GM12878 (cell line): ENCODE measurements at regions not wholly inside any gene's neighbourhood (a gene's known extent, or its start where the extent isn't known, plus 50 kb on each side); places are given as distances from the start of the nearest gene placed in this dataset.

ENCODE experiments used
- ATAC-seq: fragments of 200-7000 bp; cut with Tn5 transposase; 3 replicates; pipeline ENCODE4 v1.9.1; 2020; ENCODE audit warnings: mild to moderate bottlenecking, moderate library complexity
- BruUV-seq: library from RNA; stranded (reverse); fragments of 400-500 nt; replicated peaks from 2 replicates; lab custom pipeline; 2021; lab: Mats Ljungman, UMichigan
- CTCF ChIA-PET: fragments of 300-600 bp; sonication (Branson Sonifier 250); formaldehyde crosslinking; extraction: SDS; loops from one replicate; lab custom pipeline; 2021; ENCODE audit warnings: inconsistent platforms; lab: Yijun Ruan, JAX
- POLR2A ChIA-PET: fragments of 350-600 bp; formaldehyde crosslinking; extraction: SDS; loops from one replicate; lab custom pipeline; 2021; ENCODE audit warnings: inconsistent platforms; lab: Charles Lee
- RAD21 ChIA-PET: fragments of 300-600 bp; sonication (Branson Sonifier 250); formaldehyde crosslinking; loops from one replicate; lab custom pipeline; 2023; ENCODE audit warnings: antibody characterized with exemption; ENCODE audit not compliant: unreplicated experiment; lab: Charles Lee
- SMC1A ChIA-PET: fragments of 300-600 bp; sonication (Branson Sonifier 250); formaldehyde crosslinking; loops from one replicate; lab custom pipeline; 2023; ENCODE audit not compliant: unreplicated experiment, uncharacterized antibody; lab: Charles Lee
- DNase-seq: peaks from one replicate; pipeline ENCODE4 v3.0.0-alpha.2; 2011; ENCODE audit warnings: low read depth, low spot score
- FAIRE-seq: peaks from 3 replicates; lab custom pipeline; 2011; peaks lifted over from hg19 to GRCh38; lab: Jason Lieb, UNC
- H2AFZ ChIP-seq: 2 replicates; pipeline ENCODE4 v1.6.0; 2011; ENCODE audit warnings: low read depth, low read length, control low read depth; ENCODE audit not compliant: control insufficient read depth
- H3K27ac ChIP-seq: 2 replicates; pipeline ENCODE4 v1.5.1; 2011; ENCODE audit warnings: control low read depth; ENCODE audit not compliant: control insufficient read depth, insufficient read depth
- H3K27me3 ChIP-seq, 2 experiments: replicated peaks in 1 of 2; 2 replicates each; pipeline versions ENCODE4 v1.6.0 to v1.6.1; 2011; ENCODE audit warnings: low read length in 1 of 2; ENCODE audit not compliant: control insufficient read depth in 2 of 2, insufficient read depth in 2 of 2
- H3K36me3 ChIP-seq, 2 experiments: 2 replicates each; pipeline ENCODE4 v1.5.1; 2011; ENCODE audit warnings: low read length in 1 of 2; ENCODE audit not compliant: control insufficient read depth in 2 of 2, insufficient read depth in 2 of 2
- H3K4me1 ChIP-seq: 2 replicates; pipeline ENCODE4 v1.6.1; 2011; ENCODE audit warnings: mild to moderate bottlenecking, low read length, moderate library complexity, mixed read lengths; ENCODE audit not compliant: control insufficient read depth, insufficient read depth
- H3K4me2 ChIP-seq: 2 replicates; pipeline ENCODE4 v1.6.0; 2011; ENCODE audit warnings: control low read depth; ENCODE audit not compliant: control insufficient read depth, insufficient read depth
- H3K4me3 ChIP-seq: fragments of 200-600 bp; sonication (generic); 2 replicates; pipeline ENCODE4 v1.5.1; 2016
- H3K79me2 ChIP-seq: 2 replicates; pipeline ENCODE4 v1.6.0; 2011; ENCODE audit warnings: low read length; ENCODE audit not compliant: control insufficient read depth, insufficient read depth
- H3K9ac ChIP-seq: 2 replicates; pipeline ENCODE4 v1.8.0; 2011; ENCODE audit warnings: low read length, control low read depth, mixed read lengths; ENCODE audit not compliant: control insufficient read depth, insufficient read depth
- H3K9me3 ChIP-seq: replicated peaks from 3 replicates; pipeline ENCODE4 v1.5.1; 2011; ENCODE audit warnings: mild to moderate bottlenecking, low read length; ENCODE audit not compliant: control insufficient read depth, insufficient read depth
- H4K20me1 ChIP-seq: 2 replicates; pipeline ENCODE4 v1.6.0; 2011; ENCODE audit not compliant: control insufficient read depth, insufficient read depth
- CBFB ChIP-seq: IDR thresholded peaks from 2 replicates; pipeline ENCODE4 v1.6.1; 2016; ENCODE audit warnings: antibody characterized with exemption, low read depth
- EZH2 ChIP-seq: IDR thresholded peaks from 2 replicates; pipeline ENCODE4 v1.6.1; 2012; ENCODE audit warnings: low read depth, mild to moderate bottlenecking, control low read depth, inconsistent platforms, low read length, borderline replicate concordance; ENCODE audit not compliant: control insufficient read depth
- NBN ChIP-seq: fragments of 450-650 bp; IDR thresholded peaks from 2 replicates; pipeline ENCODE4 v1.6.1; 2016
- NR2C2 ChIP-seq: IDR thresholded peaks from 2 replicates; pipeline ENCODE4 v1.6.1; 2011; ENCODE audit warnings: borderline replicate concordance, low read depth; ENCODE audit not compliant: control insufficient read depth, insufficient read length
- POU2F2 ChIP-seq: IDR thresholded peaks from 3 replicates; pipeline ENCODE4 v1.6.1; 2011; ENCODE audit warnings: low read depth, mild to moderate bottlenecking, low read length, borderline replicate concordance
- SPI1 ChIP-seq: IDR thresholded peaks from 2 replicates; pipeline ENCODE4 v1.6.1; 2011; ENCODE audit warnings: low read depth, mild to moderate bottlenecking, low read length, moderate library complexity, borderline replicate concordance; ENCODE audit not compliant: insufficient read depth
- YY1 ChIP-seq: IDR thresholded peaks from 2 replicates; pipeline ENCODE4 v1.6.1; 2011; ENCODE audit warnings: low read depth, mild to moderate bottlenecking, low read length
- ZNF24 ChIP-seq: fragments of 450-650 bp; IDR thresholded peaks from 2 replicates; pipeline ENCODE4 v1.6.1; 2017; ENCODE audit warnings: antibody characterized with exemption, mild to moderate bottlenecking
- WGBS: methylation state at CpG from one replicate; pipeline ENCODE4 v1.1.6; 2016; ENCODE audit warnings: low lambda C conversion rate; ENCODE audit not compliant: insufficient replicate concordance, insufficient coverage; ENCODE audit errors: missing lambda C conversion rate; 5-methylcytosine and 5-hydroxymethylcytosine counted together
- in situ Hi-C: fragments of 300-500 bp; cut with MboI; formaldehyde crosslinking; loops from 9 replicates; pipeline ENCODE4 v1.14.3; 2018; ENCODE audit warnings: mixed read lengths
- intact Hi-C: fragments of 100-400 bp; cut with micrococcal nuclease; formaldehyde crosslinking; loops from one replicate; pipeline ENCODE4 v1.14.2; 2022; ENCODE audit not compliant: unreplicated experiment
- TF ChIP-seq, protein P1 (sequence below): fragments of 450-650 bp; formaldehyde crosslinking; IDR thresholded peaks from 2 replicates; pipeline ENCODE4 v1.4.0; 2022; ENCODE audit warnings: mild to moderate bottlenecking, moderate library complexity
- TF ChIP-seq, protein P2 (sequence below): fragments of 450-650 bp; IDR thresholded peaks from 2 replicates; pipeline ENCODE4 v1.6.1; 2017; ENCODE audit warnings: antibody characterized with exemption, mild to moderate bottlenecking, moderate library complexity
- TF ChIP-seq, protein P3 (sequence below): fragments of 450-650 bp; IDR thresholded peaks from 2 replicates; pipeline ENCODE4 v1.6.1; 2017; ENCODE audit warnings: borderline replicate concordance

DNA sequence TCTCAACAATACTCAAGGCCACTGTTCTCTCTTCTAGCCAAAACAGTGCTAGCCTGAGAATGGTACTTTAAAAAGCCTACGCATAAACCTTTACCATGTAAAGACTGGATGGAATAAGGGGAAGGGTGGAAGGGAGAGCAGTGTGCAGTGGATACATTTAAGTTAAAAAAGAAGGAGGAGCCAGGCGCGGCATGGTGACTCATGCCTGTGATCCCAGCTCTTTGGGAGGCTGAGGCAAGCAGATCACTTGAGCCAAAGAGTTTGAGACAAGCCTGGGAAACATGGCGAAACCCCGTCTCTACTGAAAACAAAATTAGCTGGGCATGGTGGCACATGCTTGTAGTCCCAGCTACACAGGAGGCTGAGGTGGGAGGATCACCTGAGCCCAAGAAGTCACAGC is 127.7 kb upstream of the KIF2A start (continued):
- TF ChIP-seq, protein P1, sequence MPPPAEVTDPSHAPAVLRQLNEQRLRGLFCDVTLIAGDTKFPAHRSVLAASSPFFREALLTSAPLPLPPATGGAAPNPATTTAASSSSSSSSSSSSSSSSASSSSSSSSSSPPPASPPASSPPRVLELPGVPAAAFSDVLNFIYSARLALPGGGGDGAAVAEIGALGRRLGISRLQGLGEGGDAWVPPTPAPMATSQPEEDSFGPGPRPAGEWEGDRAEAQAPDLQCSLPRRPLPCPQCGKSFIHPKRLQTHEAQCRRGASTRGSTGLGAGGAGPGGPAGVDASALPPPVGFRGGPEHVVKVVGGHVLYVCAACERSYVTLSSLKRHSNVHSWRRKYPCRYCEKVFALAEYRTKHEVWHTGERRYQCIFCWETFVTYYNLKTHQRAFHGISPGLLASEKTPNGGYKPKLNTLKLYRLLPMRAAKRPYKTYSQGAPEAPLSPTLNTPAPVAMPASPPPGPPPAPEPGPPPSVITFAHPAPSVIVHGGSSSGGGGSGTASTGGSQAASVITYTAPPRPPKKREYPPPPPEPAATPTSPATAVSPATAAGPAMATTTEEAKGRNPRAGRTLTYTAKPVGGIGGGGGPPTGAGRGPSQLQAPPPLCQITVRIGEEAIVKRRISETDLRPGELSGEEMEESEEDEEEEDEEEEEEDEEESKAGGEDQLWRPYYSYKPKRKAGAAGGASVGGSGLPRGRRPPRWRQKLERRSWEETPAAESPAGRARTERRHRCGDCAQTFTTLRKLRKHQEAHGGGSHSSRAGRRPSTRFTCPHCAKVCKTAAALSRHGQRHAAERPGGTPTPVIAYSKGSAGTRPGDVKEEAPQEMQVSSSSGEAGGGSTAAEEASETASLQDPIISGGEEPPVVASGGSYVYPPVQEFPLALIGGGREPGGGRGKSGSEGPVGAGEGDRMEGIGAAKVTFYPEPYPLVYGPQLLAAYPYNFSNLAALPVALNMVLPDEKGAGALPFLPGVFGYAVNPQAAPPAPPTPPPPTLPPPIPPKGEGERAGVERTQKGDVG (CRISPR knock-in tag): no peak
- TF ChIP-seq, all 136 proteins: peak for 0

DNA sequence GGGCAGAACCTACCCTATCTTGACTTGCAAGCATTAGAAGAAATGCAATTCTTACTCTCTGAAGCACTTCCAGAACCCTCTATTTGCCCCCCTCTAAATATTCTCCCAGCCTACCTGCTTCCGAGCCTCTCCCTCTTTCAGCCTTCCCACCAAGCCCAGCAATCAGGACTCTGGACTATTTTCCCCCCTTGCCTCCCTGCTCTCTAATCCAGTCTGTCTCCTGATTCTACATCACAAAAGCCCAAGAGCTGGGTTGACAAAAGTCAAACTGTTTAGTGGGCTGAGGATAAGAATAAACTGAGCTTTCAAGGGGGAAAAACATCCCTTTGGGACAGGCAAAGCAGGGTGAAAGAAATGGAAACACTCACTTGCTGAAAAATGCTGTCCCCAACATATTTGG is 123.2 kb upstream of the KIF2A start:
- in situ Hi-C loops (no loop called here), intact Hi-C loops (no loop called here)
- ChIA-PET CTCF (no interaction called here), RAD21 (no interaction called here), SMC1A (no interaction called here), POLR2A (no interaction called here)
- Histone ChIP-seq H3K4me1 (no peaks in the 10 kb centered on the region), H3K4me3 (no peak overlapping the region), H2AFZ (no peak overlapping the region), H3K9me3 (no peaks in the 10 kb centered on the region), H3K36me3 (no peaks in the 10 kb centered on the region), H3K4me2 (no peak overlapping the region), H4K20me1 (no peaks in the 10 kb centered on the region), H3K27me3 (no peaks in the 10 kb centered on the region), H3K27ac (no peak overlapping the region), H3K79me2 (no peaks in the 10 kb centered on the region), H3K9ac (no peak overlapping the region)
- FAIRE-seq (no peak), ATAC-seq (no peak), DNase-seq (no peak)
- TF ChIP-seq POU2F2 (no peak), YY1 (no peak), CBFB (no peak), ZNF24 (no peak), NR2C2 (no peak), SPI1 (no peak), EZH2 (no peak), NBN (no peak)
- TF ChIP-seq, protein P2, sequence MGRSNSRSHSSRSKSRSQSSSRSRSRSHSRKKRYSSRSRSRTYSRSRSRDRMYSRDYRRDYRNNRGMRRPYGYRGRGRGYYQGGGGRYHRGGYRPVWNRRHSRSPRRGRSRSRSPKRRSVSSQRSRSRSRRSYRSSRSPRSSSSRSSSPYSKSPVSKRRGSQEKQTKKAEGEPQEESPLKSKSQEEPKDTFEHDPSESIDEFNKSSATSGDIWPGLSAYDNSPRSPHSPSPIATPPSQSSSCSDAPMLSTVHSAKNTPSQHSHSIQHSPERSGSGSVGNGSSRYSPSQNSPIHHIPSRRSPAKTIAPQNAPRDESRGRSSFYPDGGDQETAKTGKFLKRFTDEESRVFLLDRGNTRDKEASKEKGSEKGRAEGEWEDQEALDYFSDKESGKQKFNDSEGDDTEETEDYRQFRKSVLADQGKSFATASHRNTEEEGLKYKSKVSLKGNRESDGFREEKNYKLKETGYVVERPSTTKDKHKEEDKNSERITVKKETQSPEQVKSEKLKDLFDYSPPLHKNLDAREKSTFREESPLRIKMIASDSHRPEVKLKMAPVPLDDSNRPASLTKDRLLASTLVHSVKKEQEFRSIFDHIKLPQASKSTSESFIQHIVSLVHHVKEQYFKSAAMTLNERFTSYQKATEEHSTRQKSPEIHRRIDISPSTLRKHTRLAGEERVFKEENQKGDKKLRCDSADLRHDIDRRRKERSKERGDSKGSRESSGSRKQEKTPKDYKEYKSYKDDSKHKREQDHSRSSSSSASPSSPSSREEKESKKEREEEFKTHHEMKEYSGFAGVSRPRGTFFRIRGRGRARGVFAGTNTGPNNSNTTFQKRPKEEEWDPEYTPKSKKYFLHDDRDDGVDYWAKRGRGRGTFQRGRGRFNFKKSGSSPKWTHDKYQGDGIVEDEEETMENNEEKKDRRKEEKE: no peak
- TF ChIP-seq, protein P3, sequence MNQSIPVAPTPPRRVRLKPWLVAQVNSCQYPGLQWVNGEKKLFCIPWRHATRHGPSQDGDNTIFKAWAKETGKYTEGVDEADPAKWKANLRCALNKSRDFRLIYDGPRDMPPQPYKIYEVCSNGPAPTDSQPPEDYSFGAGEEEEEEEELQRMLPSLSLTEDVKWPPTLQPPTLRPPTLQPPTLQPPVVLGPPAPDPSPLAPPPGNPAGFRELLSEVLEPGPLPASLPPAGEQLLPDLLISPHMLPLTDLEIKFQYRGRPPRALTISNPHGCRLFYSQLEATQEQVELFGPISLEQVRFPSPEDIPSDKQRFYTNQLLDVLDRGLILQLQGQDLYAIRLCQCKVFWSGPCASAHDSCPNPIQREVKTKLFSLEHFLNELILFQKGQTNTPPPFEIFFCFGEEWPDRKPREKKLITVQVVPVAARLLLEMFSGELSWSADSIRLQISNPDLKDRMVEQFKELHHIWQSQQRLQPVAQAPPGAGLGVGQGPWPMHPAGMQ: no peak
- WGBS: 29% methylated on average over 1 of the region's 1 CpG
- no TSS peak for BruUV-seq
